Stomach (tissue), 4 donors: ENCODE measurements at regions not wholly inside any gene's neighbourhood (a gene's known extent, or its start where the extent isn't known, plus 50 kb on each side); places are given as distances from the start of the nearest gene placed in this dataset.

Experiments
- POLR2AphosphoS5 ChIP-seq, 3 donors: sonication (generic); formaldehyde crosslinking; IDR thresholded peaks; one replicate each; pipeline ENCODE4 v1.6.1; 2016; ENCODE audit warnings: antibody characterized with exemption in 3 of 3
- TF ChIP-seq, protein P1 (sequence below), 7 experiments: fragments of 450-650 bp in 4 of 7; fragments of 200-600 bp in 3 of 7; sonication (generic) in 3 of 7; IDR thresholded peaks; one replicate each; pipeline ENCODE4 v1.5.1; 2016 to 2019; ENCODE audit warnings: antibody characterized with exemption in 7 of 7, control low read depth in 2 of 7, mild to moderate bottlenecking in 1 of 7

DNA sequence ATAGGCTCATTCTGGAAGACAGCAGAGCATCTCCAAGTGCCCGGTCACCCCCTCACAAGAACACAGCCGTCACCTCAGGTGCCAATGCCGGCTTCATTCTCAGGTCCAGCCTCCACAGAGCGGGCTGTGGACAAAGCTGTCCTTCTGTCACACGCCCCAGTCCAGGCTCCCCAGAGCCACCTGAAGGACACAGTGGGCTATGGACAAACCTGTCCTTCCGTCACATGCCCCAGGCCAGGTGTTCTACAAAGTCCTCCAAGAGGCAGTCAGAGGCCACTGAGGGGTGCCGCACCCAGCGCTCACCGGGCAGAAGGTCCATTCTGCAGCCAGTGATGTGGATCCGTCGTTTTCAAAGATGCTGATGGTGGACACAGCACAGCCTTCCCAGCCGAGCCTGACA is 173.2 kb upstream of the PPP2R2D start:
- TF ChIP-seq, protein P1, sequence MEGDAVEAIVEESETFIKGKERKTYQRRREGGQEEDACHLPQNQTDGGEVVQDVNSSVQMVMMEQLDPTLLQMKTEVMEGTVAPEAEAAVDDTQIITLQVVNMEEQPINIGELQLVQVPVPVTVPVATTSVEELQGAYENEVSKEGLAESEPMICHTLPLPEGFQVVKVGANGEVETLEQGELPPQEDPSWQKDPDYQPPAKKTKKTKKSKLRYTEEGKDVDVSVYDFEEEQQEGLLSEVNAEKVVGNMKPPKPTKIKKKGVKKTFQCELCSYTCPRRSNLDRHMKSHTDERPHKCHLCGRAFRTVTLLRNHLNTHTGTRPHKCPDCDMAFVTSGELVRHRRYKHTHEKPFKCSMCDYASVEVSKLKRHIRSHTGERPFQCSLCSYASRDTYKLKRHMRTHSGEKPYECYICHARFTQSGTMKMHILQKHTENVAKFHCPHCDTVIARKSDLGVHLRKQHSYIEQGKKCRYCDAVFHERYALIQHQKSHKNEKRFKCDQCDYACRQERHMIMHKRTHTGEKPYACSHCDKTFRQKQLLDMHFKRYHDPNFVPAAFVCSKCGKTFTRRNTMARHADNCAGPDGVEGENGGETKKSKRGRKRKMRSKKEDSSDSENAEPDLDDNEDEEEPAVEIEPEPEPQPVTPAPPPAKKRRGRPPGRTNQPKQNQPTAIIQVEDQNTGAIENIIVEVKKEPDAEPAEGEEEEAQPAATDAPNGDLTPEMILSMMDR (IDR thresholded peaks at IDR 0.05) = no peak
- TF ChIP-seq POLR2AphosphoS5 (IDR thresholded peaks at IDR 0.05) = no peak
